DND-41 (cell line): ENCODE measurements at regions not wholly inside any gene's neighbourhood (a gene's known extent, or its start where the extent isn't known, plus 50 kb on each side); places are given as distances from the start of the nearest gene placed in this dataset.

Source experiments
- ATAC-seq: fragments of 200-7000 bp; cut with Tn5 transposase; 3 replicates; pipeline ENCODE4 v1.9.1; 2021; ENCODE audit warnings: low read depth; ENCODE audit not compliant: insufficient read depth
- DNase-seq: peaks from one replicate; pipeline ENCODE4 v3.0.0-alpha.2; 2020
- H2AFZ ChIP-seq: 2 replicates; pipeline ENCODE4 v1.6.0; 2012; ENCODE audit warnings: low read depth, low read length
- H3K27ac ChIP-seq: 2 replicates; pipeline ENCODE4 v1.5.1; 2012; ENCODE audit warnings: low read length, inconsistent platforms
- H3K27me3 ChIP-seq: fragments of 200-600 bp; sonication (generic); 2 replicates; pipeline ENCODE4 v1.6.0; 2012; ENCODE audit warnings: low read length, mild to moderate bottlenecking, inconsistent platforms; ENCODE audit not compliant: insufficient read depth, poor library complexity
- H3K36me3 ChIP-seq: 2 replicates; pipeline ENCODE4 v1.5.1; 2012; ENCODE audit warnings: low read length, inconsistent platforms; ENCODE audit not compliant: insufficient read depth
- H3K4me1 ChIP-seq: 2 replicates; pipeline ENCODE4 v1.5.1; 2012; ENCODE audit warnings: mild to moderate bottlenecking, low read length; ENCODE audit not compliant: insufficient read depth
- H3K4me2 ChIP-seq: 2 replicates; pipeline ENCODE4 v1.6.0; 2012; ENCODE audit warnings: mild to moderate bottlenecking, moderate library complexity, low read length, inconsistent platforms; ENCODE audit not compliant: insufficient read depth
- H3K4me3 ChIP-seq, 2 experiments: fragments of 200-600 bp in 1 of 2; shearing (Covaris generic) in 1 of 2; 2 replicates each; pipeline ENCODE4 v1.5.1; 2012 to 2016; ENCODE audit warnings: inconsistent platforms in 2 of 2, low read length in 2 of 2, mild to moderate bottlenecking in 2 of 2, low read depth in 1 of 2, moderate library complexity in 1 of 2
- H3K79me2 ChIP-seq: 2 replicates; pipeline ENCODE4 v1.6.0; 2012; ENCODE audit warnings: low read length, inconsistent platforms; ENCODE audit not compliant: insufficient read depth
- H3K9ac ChIP-seq: 2 replicates; pipeline ENCODE4 v1.6.0; 2012; ENCODE audit warnings: low read depth, mild to moderate bottlenecking, inconsistent platforms, low read length, moderate library complexity
- H3K9me3 ChIP-seq: 2 replicates; pipeline ENCODE4 v1.5.1; 2012; ENCODE audit warnings: low read length, moderate library complexity, mild to moderate bottlenecking, inconsistent platforms; ENCODE audit not compliant: insufficient read depth, severe bottlenecking
- H4K20me1 ChIP-seq: 2 replicates; pipeline ENCODE4 v1.6.0; 2012; ENCODE audit warnings: low read length; ENCODE audit not compliant: insufficient read depth
- EZH2 ChIP-seq: IDR thresholded peaks from 3 replicates; pipeline ENCODE4 v1.6.1; 2012; ENCODE audit warnings: borderline replicate concordance, low read depth, mild to moderate bottlenecking, moderate library complexity, low read length, inconsistent platforms; ENCODE audit not compliant: severe bottlenecking
- TF ChIP-seq, protein P1 (sequence below): IDR thresholded peaks from 2 replicates; pipeline ENCODE4 v1.5.1; 2012; ENCODE audit warnings: borderline replicate concordance, low read length, moderate library complexity, mild to moderate bottlenecking; ENCODE audit not compliant: poor library complexity, severe bottlenecking; ENCODE audit errors: extremely low read depth

DNA sequence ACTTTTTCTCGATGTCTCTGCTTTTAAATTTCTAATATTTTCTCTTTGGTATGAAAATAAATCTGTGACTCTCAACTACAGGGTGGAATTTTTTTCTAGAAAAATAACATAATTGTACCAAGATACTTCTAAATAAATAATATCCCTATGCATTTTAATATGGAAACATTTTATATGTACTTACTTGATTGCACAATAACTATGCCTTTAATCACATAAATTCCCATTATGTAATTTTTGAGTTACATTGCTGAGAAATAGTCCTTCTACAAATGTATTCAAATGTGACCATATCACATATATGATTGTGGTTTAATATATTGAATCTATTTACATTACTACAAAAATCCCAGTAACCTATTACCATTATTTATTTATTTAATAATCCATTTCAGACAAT is 1543.3 kb upstream of the PABPC4L start:
- H3K9me3 ChIP-seq = no peaks in the 10 kb centered on the region
- no peaks in the 10 kb centered on the region for H4K20me1 ChIP-seq
- H3K27ac ChIP-seq = no peak overlapping the region
- no peak overlapping the region for H2AFZ ChIP-seq
- H3K4me2 ChIP-seq = no peak overlapping the region
- no peaks in the 10 kb centered on the region for H3K79me2 ChIP-seq
- no peaks in the 10 kb centered on the region for H3K4me1 ChIP-seq
- TF ChIP-seq, protein P1, sequence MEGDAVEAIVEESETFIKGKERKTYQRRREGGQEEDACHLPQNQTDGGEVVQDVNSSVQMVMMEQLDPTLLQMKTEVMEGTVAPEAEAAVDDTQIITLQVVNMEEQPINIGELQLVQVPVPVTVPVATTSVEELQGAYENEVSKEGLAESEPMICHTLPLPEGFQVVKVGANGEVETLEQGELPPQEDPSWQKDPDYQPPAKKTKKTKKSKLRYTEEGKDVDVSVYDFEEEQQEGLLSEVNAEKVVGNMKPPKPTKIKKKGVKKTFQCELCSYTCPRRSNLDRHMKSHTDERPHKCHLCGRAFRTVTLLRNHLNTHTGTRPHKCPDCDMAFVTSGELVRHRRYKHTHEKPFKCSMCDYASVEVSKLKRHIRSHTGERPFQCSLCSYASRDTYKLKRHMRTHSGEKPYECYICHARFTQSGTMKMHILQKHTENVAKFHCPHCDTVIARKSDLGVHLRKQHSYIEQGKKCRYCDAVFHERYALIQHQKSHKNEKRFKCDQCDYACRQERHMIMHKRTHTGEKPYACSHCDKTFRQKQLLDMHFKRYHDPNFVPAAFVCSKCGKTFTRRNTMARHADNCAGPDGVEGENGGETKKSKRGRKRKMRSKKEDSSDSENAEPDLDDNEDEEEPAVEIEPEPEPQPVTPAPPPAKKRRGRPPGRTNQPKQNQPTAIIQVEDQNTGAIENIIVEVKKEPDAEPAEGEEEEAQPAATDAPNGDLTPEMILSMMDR = no peak
- TF ChIP-seq EZH2 = no peak
- H3K4me3 ChIP-seq = no peak overlapping the region
- ATAC-seq (no peak), DNase-seq (no peak)
- H3K27me3 ChIP-seq = no peaks in the 10 kb centered on the region
- H3K36me3 ChIP-seq = no peaks in the 10 kb centered on the region
- H3K9ac ChIP-seq = no peak overlapping the region

DNA sequence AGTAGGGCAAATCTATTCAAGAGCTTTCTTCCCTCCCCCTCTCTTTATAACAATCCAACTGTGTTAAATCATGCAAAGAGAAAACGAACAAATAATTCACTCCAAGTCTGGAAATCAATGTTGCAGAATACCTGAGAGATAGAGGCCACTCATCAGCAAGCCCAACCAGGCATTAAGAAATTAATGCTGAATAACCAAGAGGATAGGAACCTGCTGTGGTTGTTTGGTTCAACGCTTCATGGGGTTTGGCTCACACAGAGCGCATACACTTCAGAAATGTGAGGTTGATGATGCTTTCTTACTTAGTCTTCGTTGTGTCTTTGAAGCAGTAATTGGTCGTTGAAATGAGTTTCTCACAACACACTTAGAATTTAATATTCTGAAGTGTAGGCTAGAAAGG is 1540.0 kb upstream of the PABPC4L start:
- no peaks in the 10 kb centered on the region for H3K79me2 ChIP-seq
- DNase-seq (no peak), ATAC-seq (no peak)
- TF ChIP-seq, protein P1 = no peak
- TF ChIP-seq EZH2 = no peak
- no peaks in the 10 kb centered on the region for H3K4me1 ChIP-seq
- H2AFZ ChIP-seq = peak overlapping the region; percentile 7; the same call in 1 of the 2 replicates
- no peaks in the 10 kb centered on the region for H4K20me1 ChIP-seq
- no peak overlapping the region for H3K9ac ChIP-seq
- no peak overlapping the region for H3K27ac ChIP-seq
- H3K4me2 ChIP-seq = no peak overlapping the region
- H3K36me3 ChIP-seq = no peaks in the 10 kb centered on the region
- no peaks in the 10 kb centered on the region for H3K9me3 ChIP-seq
- no peaks in the 10 kb centered on the region for H3K27me3 ChIP-seq
- no peak overlapping the region for H3K4me3 ChIP-seq

DNA sequence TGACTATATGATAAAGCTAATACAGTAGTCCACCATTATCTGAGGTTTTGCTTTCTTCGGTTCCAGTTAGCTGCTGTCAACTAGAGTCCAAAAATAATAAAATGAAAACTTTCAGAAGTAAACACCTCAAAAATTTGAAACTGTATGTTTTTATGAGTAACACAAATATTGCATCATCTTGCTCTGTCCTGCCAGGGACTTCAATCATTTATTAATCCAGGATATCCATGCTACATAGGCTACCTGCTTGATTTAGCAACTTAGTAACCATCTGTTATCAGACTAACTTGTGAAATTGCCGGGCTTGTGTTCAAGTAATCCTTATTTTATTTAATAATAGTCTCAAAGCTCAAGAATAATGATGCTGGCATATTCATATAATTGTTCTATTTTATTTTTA is 1537.8 kb upstream of the PABPC4L start:
- Histone ChIP-seq H3K4me3 (no peak overlapping the region), H3K4me2 (no peak overlapping the region), H3K9me3 (no peaks in the 10 kb centered on the region), H2AFZ (no peak overlapping the region), H3K9ac (no peak overlapping the region), H3K4me1 (no peaks in the 10 kb centered on the region), H3K27ac (no peak overlapping the region), H3K79me2 (no peaks in the 10 kb centered on the region), H3K27me3 (no peaks in the 10 kb centered on the region), H4K20me1 (no peaks in the 10 kb centered on the region), H3K36me3 (no peaks in the 10 kb centered on the region)
- ATAC-seq (no peak), DNase-seq (no peak)
- TF ChIP-seq, protein P1 = no peak
- TF ChIP-seq EZH2 = no peak

DNA sequence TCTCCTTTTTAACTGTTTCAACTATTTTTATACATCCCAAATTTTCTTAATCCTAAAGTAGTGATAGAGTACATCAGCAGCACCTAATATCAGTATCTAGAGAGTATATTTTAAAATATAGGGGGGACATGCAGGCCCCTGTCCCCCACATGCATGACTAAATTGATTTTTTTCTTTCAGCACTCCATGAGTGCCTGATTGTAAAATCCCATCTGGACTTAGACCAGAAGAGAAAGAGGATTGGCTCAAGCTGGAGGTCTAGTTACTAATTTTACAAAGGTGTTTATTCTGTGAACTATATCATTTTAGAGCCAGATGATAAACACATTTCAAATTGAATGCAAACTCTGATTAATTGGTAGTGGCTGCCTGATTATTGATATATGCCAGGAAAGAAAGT is 1533.9 kb upstream of the PABPC4L start:
- ATAC-seq = no peak
- no peaks in the 10 kb centered on the region for H3K27me3 ChIP-seq
- H3K9ac ChIP-seq = no peak overlapping the region
- no peaks in the 10 kb centered on the region for H3K36me3 ChIP-seq
- no peak overlapping the region for H3K27ac ChIP-seq
- H3K4me3 ChIP-seq = no peak overlapping the region
- H3K4me2 ChIP-seq = no peak overlapping the region
- no peaks in the 10 kb centered on the region for H4K20me1 ChIP-seq
- H3K4me1 ChIP-seq = no peaks in the 10 kb centered on the region
- H3K9me3 ChIP-seq = no peaks in the 10 kb centered on the region
- no peak for TF ChIP-seq EZH2
- TF ChIP-seq, protein P1 = no peak
- H3K79me2 ChIP-seq = no peaks in the 10 kb centered on the region
- DNase-seq = no peak
- H2AFZ ChIP-seq = no peak overlapping the region
